GM13977 (cell line): ENCODE measurements at regions not wholly inside any gene's neighbourhood (a gene's known extent, or its start where the extent isn't known, plus 50 kb on each side); places are given as distances from the start of the nearest gene placed in this dataset.
A peak's percentile ranks its signal among the peaks of the same experiment; 100 is the strongest.

ENCODE experiments used
- DNase-seq: peaks from one replicate; pipeline ENCODE4 v3.0.0; 2012; ENCODE audit warnings: low spot score
- in situ Hi-C: fragments of 300-500 bp; cut with MboI; formaldehyde crosslinking; loops from one replicate; pipeline ENCODE4 v1.12.0; 2022; ENCODE audit warnings: low sequenced_read_pairs, low pct_unique_long_range_greater_than_20kb, mixed read lengths, inconsistent platforms; ENCODE audit not compliant: unreplicated experiment
- TF ChIP-seq, protein P1 (sequence below): IDR thresholded peaks from 2 replicates; pipeline ENCODE4 v1.5.1; 2012; ENCODE audit warnings: mild to moderate bottlenecking, control low read depth; ENCODE audit not compliant: insufficient read depth; ENCODE audit errors: extremely low read depth, missing control alignments

GRCh38 chr2:467892-468647 lies 180.2 kb upstream of the ALKAL2 start:
- in situ Hi-C loops: no loop called here
- TF ChIP-seq, protein P1, sequence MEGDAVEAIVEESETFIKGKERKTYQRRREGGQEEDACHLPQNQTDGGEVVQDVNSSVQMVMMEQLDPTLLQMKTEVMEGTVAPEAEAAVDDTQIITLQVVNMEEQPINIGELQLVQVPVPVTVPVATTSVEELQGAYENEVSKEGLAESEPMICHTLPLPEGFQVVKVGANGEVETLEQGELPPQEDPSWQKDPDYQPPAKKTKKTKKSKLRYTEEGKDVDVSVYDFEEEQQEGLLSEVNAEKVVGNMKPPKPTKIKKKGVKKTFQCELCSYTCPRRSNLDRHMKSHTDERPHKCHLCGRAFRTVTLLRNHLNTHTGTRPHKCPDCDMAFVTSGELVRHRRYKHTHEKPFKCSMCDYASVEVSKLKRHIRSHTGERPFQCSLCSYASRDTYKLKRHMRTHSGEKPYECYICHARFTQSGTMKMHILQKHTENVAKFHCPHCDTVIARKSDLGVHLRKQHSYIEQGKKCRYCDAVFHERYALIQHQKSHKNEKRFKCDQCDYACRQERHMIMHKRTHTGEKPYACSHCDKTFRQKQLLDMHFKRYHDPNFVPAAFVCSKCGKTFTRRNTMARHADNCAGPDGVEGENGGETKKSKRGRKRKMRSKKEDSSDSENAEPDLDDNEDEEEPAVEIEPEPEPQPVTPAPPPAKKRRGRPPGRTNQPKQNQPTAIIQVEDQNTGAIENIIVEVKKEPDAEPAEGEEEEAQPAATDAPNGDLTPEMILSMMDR: no peak
- no peak for DNase-seq

- DNase-seq: no peak
- in situ Hi-C loops: no loop called here
- TF ChIP-seq, protein P1: no peak
These were observed 179.6 kb upstream of the ALKAL2 start for GRCh38 chr2:467543-467891.

- DNase-seq: no peak
- TF ChIP-seq, protein P1: no peak
- in situ Hi-C loops: no loop called here
These were observed 179.2 kb upstream of the ALKAL2 start for GRCh38 chr2:467101-467500.

DNA sequence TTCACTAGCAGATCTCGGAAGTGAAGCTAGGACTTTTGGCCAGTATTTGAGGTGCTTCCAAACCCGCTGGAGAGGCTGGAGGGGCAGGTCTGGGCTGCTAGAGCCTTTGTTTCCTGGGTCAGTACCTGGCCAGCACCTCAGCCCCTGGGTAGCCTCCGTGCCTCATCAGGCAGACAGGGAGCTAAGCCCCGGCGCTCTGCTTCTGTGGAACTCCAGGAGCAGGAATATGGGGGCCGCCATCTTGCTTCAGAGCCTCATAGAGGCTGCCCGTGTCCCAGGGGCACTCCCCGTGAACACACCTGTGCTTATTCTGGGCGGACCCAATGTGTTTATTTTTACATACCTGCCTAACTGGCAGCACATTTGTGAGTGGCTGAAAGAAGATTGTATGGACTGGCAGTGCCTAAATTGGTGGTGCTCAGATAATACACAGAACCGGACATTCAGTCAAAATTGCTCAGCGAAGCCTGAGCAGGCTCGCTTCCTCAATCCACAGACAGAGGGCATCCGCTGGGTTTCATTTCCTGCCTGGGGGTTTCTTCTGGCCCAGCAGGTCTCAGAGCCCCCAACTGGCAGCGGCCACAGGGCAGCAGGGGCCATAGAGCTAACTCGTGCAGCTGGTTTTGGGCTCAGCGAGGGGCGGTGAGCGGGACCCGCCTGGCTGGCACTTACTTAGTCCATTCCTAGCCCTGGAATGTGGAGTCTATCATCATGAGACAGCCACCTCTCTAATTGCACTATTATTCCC lies 176.8 kb upstream of the ALKAL2 start:
- in situ Hi-C loops: no loop called here
- TF ChIP-seq, protein P1: no peak
- no peak for DNase-seq

- peak; percentile 58 for DNase-seq
- in situ Hi-C loops: no loop called here
These were observed 173.0 kb upstream of the ALKAL2 start for GRCh38 chr2:460861-461260.

GRCh38 chr2:459931-460330 lies 172.0 kb upstream of the ALKAL2 start:
- DNase-seq: no peak
- TF ChIP-seq, protein P1: no peak

More at GRCh38 chr2:460861-461260, 173.0 kb upstream of the ALKAL2 start:
- TF ChIP-seq, protein P1: no peak

More at GRCh38 chr2:459931-460330, 172.0 kb upstream of the ALKAL2 start:
- in situ Hi-C loops: no loop called here
